NB4 (cell line): ENCODE measurements at regions not wholly inside any gene's neighbourhood (a gene's known extent, or its start where the extent isn't known, plus 50 kb on each side); places are given as distances from the start of the nearest gene placed in this dataset.

ENCODE experiments used
- TF ChIP-seq, protein P1 (sequence below): IDR thresholded peaks from 2 replicates; pipeline ENCODE4 v1.6.1; 2011; ENCODE audit warnings: low read depth, low read length
- TF ChIP-seq, protein P2 (sequence below): IDR thresholded peaks from one replicate; pipeline ENCODE4 v1.5.1; 2012; ENCODE audit warnings: low read depth, low read length

DNA sequence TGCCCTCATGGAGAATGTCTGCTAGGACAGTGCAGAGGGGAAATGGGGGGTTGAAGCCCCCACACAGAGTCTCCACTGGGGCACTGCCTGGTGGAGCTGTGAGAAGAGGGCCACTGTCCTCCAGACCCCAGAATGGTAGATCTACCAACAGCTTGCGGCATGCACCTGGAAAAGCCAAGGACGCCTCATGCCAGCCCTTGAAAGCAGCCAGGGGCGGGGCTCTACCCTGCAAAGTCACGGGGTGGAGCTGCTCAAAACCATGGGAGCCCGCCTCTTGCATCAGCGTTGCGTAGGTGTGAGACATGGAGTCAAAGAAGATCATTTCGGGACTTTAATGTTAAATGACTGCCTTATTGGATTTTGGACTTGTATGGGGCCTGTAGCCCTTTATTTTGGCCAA is 157.6 kb downstream of the DSEL start:
- TF ChIP-seq, protein P1, sequence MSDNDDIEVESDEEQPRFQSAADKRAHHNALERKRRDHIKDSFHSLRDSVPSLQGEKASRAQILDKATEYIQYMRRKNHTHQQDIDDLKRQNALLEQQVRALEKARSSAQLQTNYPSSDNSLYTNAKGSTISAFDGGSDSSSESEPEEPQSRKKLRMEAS: no peak
- TF ChIP-seq, protein P2, sequence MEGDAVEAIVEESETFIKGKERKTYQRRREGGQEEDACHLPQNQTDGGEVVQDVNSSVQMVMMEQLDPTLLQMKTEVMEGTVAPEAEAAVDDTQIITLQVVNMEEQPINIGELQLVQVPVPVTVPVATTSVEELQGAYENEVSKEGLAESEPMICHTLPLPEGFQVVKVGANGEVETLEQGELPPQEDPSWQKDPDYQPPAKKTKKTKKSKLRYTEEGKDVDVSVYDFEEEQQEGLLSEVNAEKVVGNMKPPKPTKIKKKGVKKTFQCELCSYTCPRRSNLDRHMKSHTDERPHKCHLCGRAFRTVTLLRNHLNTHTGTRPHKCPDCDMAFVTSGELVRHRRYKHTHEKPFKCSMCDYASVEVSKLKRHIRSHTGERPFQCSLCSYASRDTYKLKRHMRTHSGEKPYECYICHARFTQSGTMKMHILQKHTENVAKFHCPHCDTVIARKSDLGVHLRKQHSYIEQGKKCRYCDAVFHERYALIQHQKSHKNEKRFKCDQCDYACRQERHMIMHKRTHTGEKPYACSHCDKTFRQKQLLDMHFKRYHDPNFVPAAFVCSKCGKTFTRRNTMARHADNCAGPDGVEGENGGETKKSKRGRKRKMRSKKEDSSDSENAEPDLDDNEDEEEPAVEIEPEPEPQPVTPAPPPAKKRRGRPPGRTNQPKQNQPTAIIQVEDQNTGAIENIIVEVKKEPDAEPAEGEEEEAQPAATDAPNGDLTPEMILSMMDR: no peak
